H1 (cell line): ENCODE measurements at regions not wholly inside any gene's neighbourhood (a gene's known extent, or its start where the extent isn't known, plus 50 kb on each side); places are given as distances from the start of the nearest gene placed in this dataset.

ENCODE experiments used
- CTCF ChIA-PET: fragments of 300-600 bp; sonication (Branson Sonifier 250); formaldehyde crosslinking; loops from one replicate; lab custom pipeline; 2021; ENCODE audit not compliant: partially characterized antibody; lab: Charles Lee
- POLR2A ChIA-PET: fragments of 300-600 bp; sonication (Branson Sonifier 250); formaldehyde crosslinking; loops from one replicate; lab custom pipeline; 2021; ENCODE audit warnings: inconsistent platforms; ENCODE audit not compliant: partially characterized antibody; lab: Charles Lee
- DNase-seq, 2 experiments: peaks; one replicate each; pipeline versions ENCODE4 v3.0.0 to v3.0.0-alpha.2; 2010 to 2022; ENCODE audit warnings: low spot score in 2 of 2, low read depth in 1 of 2, mixed read lengths in 1 of 2
- FAIRE-seq: peaks from 2 replicates; lab custom pipeline; 2011; peaks lifted over from hg19 to GRCh38; lab: Jason Lieb, UNC
- H2AFZ ChIP-seq: 2 replicates; pipeline ENCODE4 v1.8.1; 2012; ENCODE audit warnings: low read length, inconsistent platforms
- H2AK5ac ChIP-seq: 2 replicates; pipeline ENCODE4 v1.6.1; 2013; ENCODE audit warnings: low read depth, low read length
- H2BK120ac ChIP-seq: replicated peaks from 2 replicates; pipeline ENCODE3; 2013; ENCODE audit warnings: low read depth, low read length, inconsistent platforms
- H2BK12ac ChIP-seq: 2 replicates; pipeline ENCODE4 v1.6.1; 2013; ENCODE audit warnings: low read depth, low read length
- H2BK15ac ChIP-seq: 2 replicates; pipeline ENCODE4 v1.6.1; 2013; ENCODE audit warnings: low read length
- H2BK20ac ChIP-seq: 2 replicates; pipeline ENCODE4 v1.6.1; 2013; ENCODE audit warnings: low read length
- H2BK5ac ChIP-seq: 2 replicates; pipeline ENCODE4 v1.6.1; 2013; ENCODE audit warnings: low read depth, low read length
- H3K14ac ChIP-seq: 2 replicates; pipeline ENCODE4 v1.6.1; 2013; ENCODE audit warnings: inconsistent platforms; ENCODE audit not compliant: insufficient read length
- H3K18ac ChIP-seq: 2 replicates; pipeline ENCODE4 v1.6.1; 2013; ENCODE audit warnings: low read length; ENCODE audit errors: extremely low read depth
- H3K23ac ChIP-seq: 2 replicates; pipeline ENCODE4 v1.6.1; 2013; ENCODE audit warnings: inconsistent platforms; ENCODE audit not compliant: insufficient read length
- H3K23me2 ChIP-seq: 2 replicates; pipeline ENCODE4 v1.6.1; 2013; ENCODE audit warnings: low read depth, low read length
- H3K27ac ChIP-seq: 2 replicates; pipeline ENCODE4 v1.6.1; 2011; ENCODE audit warnings: low read depth, low read length, inconsistent platforms
- H3K27me3 ChIP-seq, 4 experiments: replicated peaks in 1 of 4; 1 replicate in 1 of 4; 2 replicates in 3 of 4; pipeline versions ENCODE4 v1.6.1 to v1.8.1; 2011 to 2013; ENCODE audit warnings: low read length in 3 of 4, mild to moderate bottlenecking in 3 of 4, inconsistent platforms in 2 of 4, mixed read lengths in 2 of 4, moderate library complexity in 1 of 4; ENCODE audit not compliant: control insufficient read depth in 3 of 4, insufficient read depth in 3 of 4; ENCODE audit errors: extremely low read depth in 1 of 4
- H3K36me3 ChIP-seq, 4 experiments: 2 replicates each; pipeline versions ENCODE4 v1.6.1 to v1.8.1; 2011 to 2013; ENCODE audit warnings: mild to moderate bottlenecking in 4 of 4, low read length in 3 of 4, moderate library complexity in 2 of 4, control low read depth in 1 of 4, inconsistent platforms in 1 of 4; ENCODE audit not compliant: insufficient read depth in 4 of 4, control insufficient read depth in 2 of 4
- H3K4ac ChIP-seq: replicated peaks from 2 replicates; pipeline ENCODE3; 2013; ENCODE audit warnings: low read length, low read depth, mixed read lengths, inconsistent platforms; ENCODE audit not compliant: insufficient read length
- H3K4me1 ChIP-seq, 4 experiments: replicated peaks in 1 of 4; 1 replicate in 1 of 4; 2 replicates in 3 of 4; pipeline versions ENCODE4 v1.6.1 to v1.8.1; 2011 to 2013; ENCODE audit warnings: low read length in 3 of 4, inconsistent platforms in 2 of 4, mixed read lengths in 1 of 4; ENCODE audit not compliant: insufficient read depth in 4 of 4, control insufficient read depth in 3 of 4
- H3K4me2 ChIP-seq, 2 experiments: 2 replicates each; pipeline versions ENCODE4 v1.6.1 to v1.8.1; 2011 to 2013; ENCODE audit warnings: low read depth in 2 of 2, low read length in 2 of 2, control low read depth in 1 of 2, inconsistent platforms in 1 of 2, mild to moderate bottlenecking in 1 of 2; ENCODE audit not compliant: insufficient read depth in 1 of 2
- H3K4me3 ChIP-seq, 4 experiments: fragments of 200-600, 300-600 bp in 1 of 4; sonication (generic), shearing (Covaris generic), sonication (Bioruptor Twin) in 1 of 4; 2 replicates each; pipeline versions ENCODE4 v1.5.1 to v1.8.1; 2011 to 2016; ENCODE audit warnings: low read length in 4 of 4, low read depth in 3 of 4, control low read depth in 2 of 4, inconsistent platforms in 2 of 4, mild to moderate bottlenecking in 2 of 4, mixed read lengths in 1 of 4, moderate library complexity in 1 of 4; ENCODE audit not compliant: insufficient read depth in 2 of 4; ENCODE audit errors: extremely low read depth in 1 of 4
- H3K56ac ChIP-seq: replicated peaks from 2 replicates; pipeline ENCODE3; 2013; ENCODE audit warnings: low read depth, mild to moderate bottlenecking, mixed read lengths, low read length, inconsistent platforms; ENCODE audit not compliant: insufficient read length
- H3K79me1 ChIP-seq: 2 replicates; pipeline ENCODE4 v1.6.1; 2013; ENCODE audit warnings: low read depth, low read length, control low read depth
- H3K79me2 ChIP-seq, 2 experiments: 2 replicates each; pipeline versions ENCODE4 v1.6.1 to v1.8.1; 2012 to 2013; ENCODE audit warnings: low read length in 2 of 2, mild to moderate bottlenecking in 2 of 2, inconsistent platforms in 1 of 2; ENCODE audit not compliant: insufficient read depth in 2 of 2, control insufficient read depth in 1 of 2
- H3K9ac ChIP-seq, 4 experiments: replicated peaks in 1 of 4; 1 replicate in 1 of 4; 2 replicates in 3 of 4; pipeline versions ENCODE4 v1.6.1 to v1.8.1; 2011 to 2013; ENCODE audit warnings: low read depth in 3 of 4, low read length in 3 of 4, control low read depth in 2 of 4, mild to moderate bottlenecking in 2 of 4, moderate library complexity in 2 of 4, inconsistent platforms in 1 of 4; ENCODE audit errors: extremely low read depth in 1 of 4
- H3K9me3 ChIP-seq, 2 experiments: 2 replicates each; pipeline versions ENCODE4 v1.6.1 to v1.8.1; 2012 to 2013; ENCODE audit warnings: mild to moderate bottlenecking in 2 of 2, moderate library complexity in 2 of 2, control low read depth in 1 of 2, inconsistent platforms in 1 of 2, low read depth in 1 of 2, low read length in 1 of 2, mixed read lengths in 1 of 2; ENCODE audit not compliant: insufficient read depth in 2 of 2
- H4K20me1 ChIP-seq, 2 experiments: replicated peaks in 1 of 2; 2 replicates each; pipeline versions ENCODE3 to v1.8.1; 2011 to 2013; ENCODE audit warnings: inconsistent platforms in 2 of 2, low read length in 2 of 2, mild to moderate bottlenecking in 1 of 2; ENCODE audit not compliant: insufficient read depth in 2 of 2, control insufficient read depth in 1 of 2
- H4K5ac ChIP-seq: 2 replicates; pipeline ENCODE4 v1.6.1; 2013; ENCODE audit warnings: low read length, low read depth, mixed read lengths, inconsistent platforms; ENCODE audit not compliant: insufficient read length
- H4K8ac ChIP-seq: 2 replicates; pipeline ENCODE4 v1.8.0; 2013; ENCODE audit warnings: mild to moderate bottlenecking, moderate library complexity, low read length, inconsistent platforms; ENCODE audit not compliant: insufficient read depth; ENCODE audit errors: extremely low read depth
- H4K91ac ChIP-seq: replicated peaks from 2 replicates; pipeline ENCODE3; 2013; ENCODE audit warnings: low read length, mixed read lengths, inconsistent platforms; ENCODE audit not compliant: insufficient read length
- BACH1 ChIP-seq: IDR thresholded peaks from 2 replicates; pipeline ENCODE4 v1.6.1; 2012; ENCODE audit warnings: low read length, improper control_type of control experiment
- SAP30 ChIP-seq: fragments of 300-600 bp; sonication (generic); IDR thresholded peaks from 2 replicates; pipeline ENCODE4 v1.7.1; 2012; ENCODE audit warnings: low read length, moderate library complexity, mild to moderate bottlenecking, inconsistent platforms; ENCODE audit not compliant: insufficient read depth, insufficient replicate concordance
- WGBS, 2 experiments: shearing (Covaris generic) in 1 of 2; methylation state at CpG; one replicate each; pipeline versions ENCODE4 v1.1.6 to v1.1.7; 2013 to 2015; ENCODE audit warnings: low lambda C conversion rate in 2 of 2, mixed read lengths in 2 of 2, inconsistent platforms in 1 of 2, low coverage in 1 of 2, missing lambda C conversion rate in 1 of 2; ENCODE audit not compliant: insufficient replicate concordance in 2 of 2, insufficient coverage in 1 of 2, insufficient read length in 1 of 2; ENCODE audit errors: extremely low coverage in 1 of 2, missing lambda C conversion rate in 1 of 2; 5-methylcytosine and 5-hydroxymethylcytosine counted together

- no peak overlapping the region for H2BK12ac ChIP-seq
- H3K79me1 ChIP-seq: no peaks in the 10 kb centered on the region
- no peak overlapping the region for H2BK15ac ChIP-seq
- no peak overlapping the region for H3K56ac ChIP-seq
- no peaks in the 10 kb centered on the region for H3K4me1 ChIP-seq
- no peaks in the 10 kb centered on the region for H3K23me2 ChIP-seq
- POLR2A ChIA-PET: no interaction called here
- no peak overlapping the region for H3K4me2 ChIP-seq
- H3K14ac ChIP-seq: no peak overlapping the region
- H2BK120ac ChIP-seq: no peak overlapping the region
- 92% methylated on average over 1 of the region's 1 CpG; no CpG with 5 or more reads in 1 of the 2 experiments for WGBS, 2 experiments
- TF ChIP-seq BACH1 (0 out of 2 replicates have a peak, but pooled peaks have one; percentile 18), SAP30 (no peak)
- TF ChIP-seq, all 59 proteins: peak for 1
- Histone ChIP-seq H4K5ac (no peak overlapping the region), H3K4ac (no peak overlapping the region), H3K27me3 (no peaks in the 10 kb centered on the region), H4K20me1 (no peaks in the 10 kb centered on the region), H2AFZ (no peak overlapping the region), H2BK20ac (no peak overlapping the region), H3K9me3 (no peaks in the 10 kb centered on the region), H4K8ac (no peak overlapping the region), H3K23ac (no peak overlapping the region), H3K36me3 (no peaks in the 10 kb centered on the region), H4K91ac (no peak overlapping the region), H3K79me2 (no peaks in the 10 kb centered on the region), H2BK5ac (no peak overlapping the region), H3K27ac (no peak overlapping the region), H3K18ac (no peak overlapping the region), H3K4me3 (no peak overlapping the region), H2AK5ac (no peak overlapping the region), H3K9ac (no peak overlapping the region)
- CTCF ChIA-PET: no interaction called here
- DNase-seq (no peak), FAIRE-seq (no peak)
These were observed 1430.4 kb upstream of the LRRTM1 start for GRCh38 chr2:81734981-81735380.
